GM12878 (cell line): ENCODE measurements at regions not wholly inside any gene's neighbourhood (a gene's known extent, or its start where the extent isn't known, plus 50 kb on each side); places are given as distances from the start of the nearest gene placed in this dataset.

ENCODE experiments used
- ATAC-seq: fragments of 200-7000 bp; cut with Tn5 transposase; 3 replicates; pipeline ENCODE4 v1.9.1; 2020; ENCODE audit warnings: mild to moderate bottlenecking, moderate library complexity
- BruUV-seq: library from RNA; stranded (reverse); fragments of 400-500 nt; replicated peaks from 2 replicates; lab custom pipeline; 2021; lab: Mats Ljungman, UMichigan
- CTCF ChIA-PET: fragments of 300-600 bp; sonication (Branson Sonifier 250); formaldehyde crosslinking; extraction: SDS; loops from one replicate; lab custom pipeline; 2021; ENCODE audit warnings: inconsistent platforms; lab: Yijun Ruan, JAX
- POLR2A ChIA-PET: fragments of 350-600 bp; formaldehyde crosslinking; extraction: SDS; loops from one replicate; lab custom pipeline; 2021; ENCODE audit warnings: inconsistent platforms; lab: Charles Lee
- RAD21 ChIA-PET: fragments of 300-600 bp; sonication (Branson Sonifier 250); formaldehyde crosslinking; loops from one replicate; lab custom pipeline; 2023; ENCODE audit warnings: antibody characterized with exemption; ENCODE audit not compliant: unreplicated experiment; lab: Charles Lee
- SMC1A ChIA-PET: fragments of 300-600 bp; sonication (Branson Sonifier 250); formaldehyde crosslinking; loops from one replicate; lab custom pipeline; 2023; ENCODE audit not compliant: unreplicated experiment, uncharacterized antibody; lab: Charles Lee
- DNase-seq: peaks from one replicate; pipeline ENCODE4 v3.0.0-alpha.2; 2011; ENCODE audit warnings: low read depth, low spot score
- FAIRE-seq: peaks from 3 replicates; lab custom pipeline; 2011; peaks lifted over from hg19 to GRCh38; lab: Jason Lieb, UNC
- H2AFZ ChIP-seq: 2 replicates; pipeline ENCODE4 v1.6.0; 2011; ENCODE audit warnings: low read depth, low read length, control low read depth; ENCODE audit not compliant: control insufficient read depth
- H3K27ac ChIP-seq: 2 replicates; pipeline ENCODE4 v1.5.1; 2011; ENCODE audit warnings: control low read depth; ENCODE audit not compliant: control insufficient read depth, insufficient read depth
- H3K27me3 ChIP-seq, 2 experiments: replicated peaks in 1 of 2; 2 replicates each; pipeline versions ENCODE4 v1.6.0 to v1.6.1; 2011; ENCODE audit warnings: low read length in 1 of 2; ENCODE audit not compliant: control insufficient read depth in 2 of 2, insufficient read depth in 2 of 2
- H3K36me3 ChIP-seq, 2 experiments: 2 replicates each; pipeline ENCODE4 v1.5.1; 2011; ENCODE audit warnings: low read length in 1 of 2; ENCODE audit not compliant: control insufficient read depth in 2 of 2, insufficient read depth in 2 of 2
- H3K4me1 ChIP-seq: 2 replicates; pipeline ENCODE4 v1.6.1; 2011; ENCODE audit warnings: mild to moderate bottlenecking, low read length, moderate library complexity, mixed read lengths; ENCODE audit not compliant: control insufficient read depth, insufficient read depth
- H3K4me2 ChIP-seq: 2 replicates; pipeline ENCODE4 v1.6.0; 2011; ENCODE audit warnings: control low read depth; ENCODE audit not compliant: control insufficient read depth, insufficient read depth
- H3K4me3 ChIP-seq: fragments of 200-600 bp; sonication (generic); 2 replicates; pipeline ENCODE4 v1.5.1; 2016
- H3K79me2 ChIP-seq: 2 replicates; pipeline ENCODE4 v1.6.0; 2011; ENCODE audit warnings: low read length; ENCODE audit not compliant: control insufficient read depth, insufficient read depth
- H3K9ac ChIP-seq: 2 replicates; pipeline ENCODE4 v1.8.0; 2011; ENCODE audit warnings: low read length, control low read depth, mixed read lengths; ENCODE audit not compliant: control insufficient read depth, insufficient read depth
- H3K9me3 ChIP-seq: replicated peaks from 3 replicates; pipeline ENCODE4 v1.5.1; 2011; ENCODE audit warnings: mild to moderate bottlenecking, low read length; ENCODE audit not compliant: control insufficient read depth, insufficient read depth
- H4K20me1 ChIP-seq: 2 replicates; pipeline ENCODE4 v1.6.0; 2011; ENCODE audit not compliant: control insufficient read depth, insufficient read depth
- BHLHE40 ChIP-seq, 2 experiments: fragments of 450-650 bp in 1 of 2; IDR thresholded peaks; 2 replicates each; pipeline ENCODE4 v1.6.1; 2011 to 2017; ENCODE audit warnings: low read depth in 2 of 2, borderline replicate concordance in 1 of 2, improper control_type of control experiment in 1 of 2, low read length in 1 of 2, mild to moderate bottlenecking in 1 of 2
- CHD4 ChIP-seq: fragments of 200-600 bp; sonication (generic); IDR thresholded peaks from 2 replicates; pipeline ENCODE4 v1.6.1; 2016; ENCODE audit warnings: mild to moderate bottlenecking
- EP300 ChIP-seq, 2 experiments: fragments of 150-350 bp in 1 of 2; IDR thresholded peaks; 2 replicates each; pipeline ENCODE4 v1.6.1; 2011 to 2012; ENCODE audit warnings: low read depth in 2 of 2, low read length in 2 of 2, borderline replicate concordance in 1 of 2, improper control_type of control experiment in 1 of 2, inconsistent platforms in 1 of 2; ENCODE audit not compliant: control insufficient read depth in 1 of 2
- FOS ChIP-seq: IDR thresholded peaks from 3 replicates; pipeline ENCODE4 v1.6.1; 2011; ENCODE audit warnings: borderline replicate concordance; ENCODE audit not compliant: insufficient read length; ENCODE audit errors: extremely low read depth
- FOXM1 ChIP-seq: IDR thresholded peaks from 2 replicates; pipeline ENCODE4 v1.6.1; 2012; ENCODE audit warnings: low read depth, mild to moderate bottlenecking, inconsistent platforms, low read length, moderate library complexity
- JUNB ChIP-seq: IDR thresholded peaks from 2 replicates; pipeline ENCODE4 v1.6.1; 2016; ENCODE audit warnings: antibody characterized with exemption, mild to moderate bottlenecking
- MEF2B ChIP-seq: fragments of 450-650 bp; IDR thresholded peaks from 2 replicates; pipeline ENCODE4 v1.6.1; 2018; ENCODE audit warnings: mild to moderate bottlenecking, moderate library complexity; ENCODE audit not compliant: partially characterized antibody, poor library complexity, severe bottlenecking
- NR2C1 ChIP-seq: fragments of 450-650 bp; IDR thresholded peaks from 2 replicates; pipeline ENCODE4 v1.6.1; 2017; ENCODE audit warnings: antibody characterized with exemption, mild to moderate bottlenecking, moderate library complexity
- NR2C2 ChIP-seq: IDR thresholded peaks from 2 replicates; pipeline ENCODE4 v1.6.1; 2011; ENCODE audit warnings: borderline replicate concordance, low read depth; ENCODE audit not compliant: control insufficient read depth, insufficient read length
- RAD21 ChIP-seq: IDR thresholded peaks from 2 replicates; pipeline ENCODE4 v1.6.1; 2011; ENCODE audit warnings: mild to moderate bottlenecking, low read depth, low read length, moderate library complexity; ENCODE audit not compliant: insufficient read depth
- RBBP5 ChIP-seq: fragments of 200-600 bp; sonication (generic); conservative IDR thresholded peaks from 2 replicates; pipeline ENCODE4 v1.6.1; 2016
- TBL1XR1 ChIP-seq: IDR thresholded peaks from 2 replicates; pipeline ENCODE4 v1.6.1; 2012; ENCODE audit warnings: low read depth, low read length, improper control_type of control experiment
- WGBS: methylation state at CpG from one replicate; pipeline ENCODE4 v1.1.6; 2016; ENCODE audit warnings: low lambda C conversion rate; ENCODE audit not compliant: insufficient replicate concordance, insufficient coverage; ENCODE audit errors: missing lambda C conversion rate; 5-methylcytosine and 5-hydroxymethylcytosine counted together
- in situ Hi-C: fragments of 300-500 bp; cut with MboI; formaldehyde crosslinking; loops from 9 replicates; pipeline ENCODE4 v1.14.3; 2018; ENCODE audit warnings: mixed read lengths
- intact Hi-C: fragments of 100-400 bp; cut with micrococcal nuclease; formaldehyde crosslinking; loops from one replicate; pipeline ENCODE4 v1.14.2; 2022; ENCODE audit not compliant: unreplicated experiment
- TF ChIP-seq, protein P1 (sequence below): fragments of 450-650 bp; IDR thresholded peaks from 2 replicates; pipeline ENCODE4 v1.6.1; 2017; ENCODE audit warnings: mild to moderate bottlenecking, moderate library complexity
- TF ChIP-seq, protein P2 (sequence below): fragments of 450-650 bp; formaldehyde crosslinking; IDR thresholded peaks from 2 replicates; pipeline ENCODE4 v1.5.0; 2022; ENCODE audit warnings: mild to moderate bottlenecking, missing genetic modification characterization
- TF ChIP-seq, protein P3 (sequence below): IDR thresholded peaks from 2 replicates; pipeline ENCODE4 v1.6.1; 2011; ENCODE audit warnings: borderline replicate concordance, low read depth, mild to moderate bottlenecking, moderate library complexity, mixed read lengths, low read length; ENCODE audit not compliant: insufficient read depth; ENCODE audit errors: extremely low read length

DNA sequence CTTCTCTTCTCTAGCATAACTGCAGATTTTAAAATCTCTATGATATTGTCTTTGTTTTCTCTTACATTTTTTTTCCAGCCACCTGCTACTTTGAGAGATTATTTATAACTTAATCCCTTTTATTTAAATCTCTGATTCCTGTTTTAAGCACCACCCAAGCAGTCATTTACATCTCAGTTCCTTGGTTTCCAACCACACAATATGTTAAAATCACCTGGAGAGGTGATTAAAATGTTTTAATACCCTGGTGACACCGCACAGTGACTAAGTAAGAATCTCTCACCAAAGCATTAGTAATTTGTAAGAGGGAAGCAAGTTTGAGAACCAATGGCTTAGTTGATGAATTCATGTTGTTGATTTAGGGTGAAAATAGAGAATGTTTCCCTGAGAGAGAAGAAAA, 849.8 kb downstream of the TMTC2 start:
- H3K4me2 ChIP-seq: no peak overlapping the region
- intact Hi-C loops (no loop called here), in situ Hi-C loops (no loop called here)
- ChIA-PET POLR2A (no interaction called here), RAD21 (no interaction called here), CTCF (no interaction called here), SMC1A (no interaction called here)
- no peak overlapping the region for H3K27ac ChIP-seq
- no peaks in the 10 kb centered on the region for H3K27me3 ChIP-seq
- ATAC-seq: no peak
- no peak for DNase-seq
- H3K4me3 ChIP-seq: no peak overlapping the region
- no peak overlapping the region for H2AFZ ChIP-seq
- no TSS peak for BruUV-seq
- FAIRE-seq: no peak
- no peak overlapping the region for H3K9ac ChIP-seq
- no peaks in the 10 kb centered on the region for H3K36me3 ChIP-seq
- no peaks in the 10 kb centered on the region for H4K20me1 ChIP-seq
- no peaks in the 10 kb centered on the region for H3K79me2 ChIP-seq
- 0% methylated on average over 1 of the region's 1 CpG for WGBS
- TF ChIP-seq EP300 (IDR thresholded peaks at IDR 0.05; ENCODE audit: borderline replicate concordance in 1 of 2, control insufficient read depth in 1 of 2, low read depth in 2 of 2, low read length in 2 of 2) (no peak), BHLHE40 (IDR thresholded peaks at IDR 0.05; ENCODE audit: borderline replicate concordance in 1 of 2, low read depth in 2 of 2, low read length in 1 of 2) (no peak), FOS (no peak), JUNB (no peak), FOXM1 (no peak), TBL1XR1 (no peak), NR2C1 (no peak), MEF2B (no peak), NR2C2 (no peak), CHD4 (no peak), RBBP5 (no peak), RAD21 (no peak)
- TF ChIP-seq, protein P1, sequence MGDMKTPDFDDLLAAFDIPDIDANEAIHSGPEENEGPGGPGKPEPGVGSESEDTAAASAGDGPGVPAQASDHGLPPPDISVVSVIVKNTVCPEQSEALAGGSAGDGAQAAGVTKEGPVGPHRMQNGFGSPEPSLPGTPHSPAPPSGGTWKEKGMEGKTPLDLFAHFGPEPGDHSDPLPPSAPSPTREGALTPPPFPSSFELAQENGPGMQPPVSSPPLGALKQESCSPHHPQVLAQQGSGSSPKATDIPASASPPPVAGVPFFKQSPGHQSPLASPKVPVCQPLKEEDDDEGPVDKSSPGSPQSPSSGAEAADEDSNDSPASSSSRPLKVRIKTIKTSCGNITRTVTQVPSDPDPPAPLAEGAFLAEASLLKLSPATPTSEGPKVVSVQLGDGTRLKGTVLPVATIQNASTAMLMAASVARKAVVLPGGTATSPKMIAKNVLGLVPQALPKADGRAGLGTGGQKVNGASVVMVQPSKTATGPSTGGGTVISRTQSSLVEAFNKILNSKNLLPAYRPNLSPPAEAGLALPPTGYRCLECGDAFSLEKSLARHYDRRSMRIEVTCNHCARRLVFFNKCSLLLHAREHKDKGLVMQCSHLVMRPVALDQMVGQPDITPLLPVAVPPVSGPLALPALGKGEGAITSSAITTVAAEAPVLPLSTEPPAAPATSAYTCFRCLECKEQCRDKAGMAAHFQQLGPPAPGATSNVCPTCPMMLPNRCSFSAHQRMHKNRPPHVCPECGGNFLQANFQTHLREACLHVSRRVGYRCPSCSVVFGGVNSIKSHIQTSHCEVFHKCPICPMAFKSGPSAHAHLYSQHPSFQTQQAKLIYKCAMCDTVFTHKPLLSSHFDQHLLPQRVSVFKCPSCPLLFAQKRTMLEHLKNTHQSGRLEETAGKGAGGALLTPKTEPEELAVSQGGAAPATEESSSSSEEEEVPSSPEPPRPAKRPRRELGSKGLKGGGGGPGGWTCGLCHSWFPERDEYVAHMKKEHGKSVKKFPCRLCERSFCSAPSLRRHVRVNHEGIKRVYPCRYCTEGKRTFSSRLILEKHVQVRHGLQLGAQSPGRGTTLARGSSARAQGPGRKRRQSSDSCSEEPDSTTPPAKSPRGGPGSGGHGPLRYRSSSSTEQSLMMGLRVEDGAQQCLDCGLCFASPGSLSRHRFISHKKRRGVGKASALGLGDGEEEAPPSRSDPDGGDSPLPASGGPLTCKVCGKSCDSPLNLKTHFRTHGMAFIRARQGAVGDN: no peak
- TF ChIP-seq, protein P2, sequence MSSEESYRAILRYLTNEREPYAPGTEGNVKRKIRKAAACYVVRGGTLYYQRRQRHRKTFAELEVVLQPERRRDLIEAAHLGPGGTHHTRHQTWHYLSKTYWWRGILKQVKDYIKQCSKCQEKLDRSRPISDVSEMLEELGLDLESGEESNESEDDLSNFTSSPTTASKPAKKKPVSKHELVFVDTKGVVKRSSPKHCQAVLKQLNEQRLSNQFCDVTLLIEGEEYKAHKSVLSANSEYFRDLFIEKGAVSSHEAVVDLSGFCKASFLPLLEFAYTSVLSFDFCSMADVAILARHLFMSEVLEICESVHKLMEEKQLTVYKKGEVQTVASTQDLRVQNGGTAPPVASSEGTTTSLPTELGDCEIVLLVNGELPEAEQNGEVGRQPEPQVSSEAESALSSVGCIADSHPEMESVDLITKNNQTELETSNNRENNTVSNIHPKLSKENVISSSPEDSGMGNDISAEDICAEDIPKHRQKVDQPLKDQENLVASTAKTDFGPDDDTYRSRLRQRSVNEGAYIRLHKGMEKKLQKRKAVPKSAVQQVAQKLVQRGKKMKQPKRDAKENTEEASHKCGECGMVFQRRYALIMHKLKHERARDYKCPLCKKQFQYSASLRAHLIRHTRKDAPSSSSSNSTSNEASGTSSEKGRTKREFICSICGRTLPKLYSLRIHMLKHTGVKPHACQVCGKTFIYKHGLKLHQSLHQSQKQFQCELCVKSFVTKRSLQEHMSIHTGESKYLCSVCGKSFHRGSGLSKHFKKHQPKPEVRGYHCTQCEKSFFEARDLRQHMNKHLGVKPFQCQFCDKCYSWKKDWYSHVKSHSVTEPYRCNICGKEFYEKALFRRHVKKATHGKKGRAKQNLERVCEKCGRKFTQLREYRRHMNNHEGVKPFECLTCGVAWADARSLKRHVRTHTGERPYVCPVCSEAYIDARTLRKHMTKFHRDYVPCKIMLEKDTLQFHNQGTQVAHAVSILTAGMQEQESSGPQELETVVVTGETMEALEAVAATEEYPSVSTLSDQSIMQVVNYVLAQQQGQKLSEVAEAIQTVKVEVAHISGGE: no peak
- TF ChIP-seq, protein P3, sequence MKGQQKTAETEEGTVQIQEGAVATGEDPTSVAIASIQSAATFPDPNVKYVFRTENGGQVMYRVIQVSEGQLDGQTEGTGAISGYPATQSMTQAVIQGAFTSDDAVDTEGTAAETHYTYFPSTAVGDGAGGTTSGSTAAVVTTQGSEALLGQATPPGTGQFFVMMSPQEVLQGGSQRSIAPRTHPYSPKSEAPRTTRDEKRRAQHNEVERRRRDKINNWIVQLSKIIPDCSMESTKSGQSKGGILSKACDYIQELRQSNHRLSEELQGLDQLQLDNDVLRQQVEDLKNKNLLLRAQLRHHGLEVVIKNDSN: no peak
- H3K9me3 ChIP-seq: no peaks in the 10 kb centered on the region
- no peaks in the 10 kb centered on the region for H3K4me1 ChIP-seq
